ENCODE measurements at regions not wholly inside any gene's neighbourhood (a gene's known extent, or its start where the extent isn't known, plus 50 kb on each side); places are given as distances from the start of the nearest gene placed in this dataset.

DNA sequence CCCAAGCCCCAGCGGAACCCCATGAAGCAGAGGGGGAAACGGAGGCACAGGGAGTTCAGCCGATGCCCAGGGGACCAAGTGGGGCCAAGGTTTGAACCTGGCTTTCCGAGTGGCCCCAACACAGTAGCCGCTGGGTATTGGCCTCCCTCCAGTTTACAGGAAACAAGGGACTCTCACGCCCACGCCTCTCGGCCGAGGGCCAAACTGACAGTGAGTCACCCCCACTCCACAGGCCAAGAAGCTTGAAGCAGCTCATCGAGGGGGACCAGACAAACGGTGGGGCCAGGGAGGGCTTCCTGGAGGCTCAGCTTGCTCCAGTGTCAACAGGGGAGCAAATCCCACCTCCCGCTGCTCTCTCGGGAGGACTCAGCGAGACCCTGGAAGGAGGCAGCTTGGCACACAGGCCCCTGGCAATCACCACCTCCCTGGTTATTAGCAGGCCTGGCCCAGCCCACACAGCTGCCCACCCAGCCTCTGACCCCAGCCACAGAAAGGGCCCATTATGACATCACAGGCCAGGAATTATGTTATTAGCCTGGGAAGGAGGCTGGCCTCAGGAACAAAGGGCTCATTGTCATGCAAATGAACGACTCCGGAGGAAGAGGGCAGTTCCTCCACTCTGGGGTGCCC, 54.6 kb downstream of the NCOR2 start:
- no peak overlapping the region for H3K4me2 ChIP-seq (ENCODE audit: low read length)
- no peaks in the 10 kb centered on the region for H3K9me3 ChIP-seq (ENCODE audit: control insufficient read depth, insufficient read depth, low read length)
- peaks cover 62% of the 10 kb centered on the region for H3K79me2 ChIP-seq (ENCODE audit: control insufficient read depth, low read length)
- no peak overlapping the region for H3K27ac ChIP-seq (ENCODE audit: low read depth, low read length)
- H4K20me1 ChIP-seq (ENCODE audit: control insufficient read depth, insufficient read depth, low read depth, low read length): peaks cover 13% of the 10 kb centered on the region; the same call in 1 of the 2 replicates
- no peaks in the 10 kb centered on the region for H3K9me2 ChIP-seq (replicated peaks; ENCODE audit: control insufficient read depth, low read length)
- no peak overlapping the region for H3K4me3 ChIP-seq (ENCODE audit: low read length)
- no peaks in the 10 kb centered on the region for H3K36me3 ChIP-seq (ENCODE audit: control insufficient read depth, low read length)
- no peaks in the 10 kb centered on the region for H3F3A ChIP-seq (ENCODE audit: control insufficient read depth, insufficient read depth)
- no peaks in the 10 kb centered on the region for H3K4me1 ChIP-seq (ENCODE audit: control insufficient read depth, low read length)
- TF ChIP-seq EZH2phosphoT487 (IDR thresholded peaks at IDR 0.05; ENCODE audit: borderline replicate concordance, low read length): no peak
- TF ChIP-seq, protein P1, sequence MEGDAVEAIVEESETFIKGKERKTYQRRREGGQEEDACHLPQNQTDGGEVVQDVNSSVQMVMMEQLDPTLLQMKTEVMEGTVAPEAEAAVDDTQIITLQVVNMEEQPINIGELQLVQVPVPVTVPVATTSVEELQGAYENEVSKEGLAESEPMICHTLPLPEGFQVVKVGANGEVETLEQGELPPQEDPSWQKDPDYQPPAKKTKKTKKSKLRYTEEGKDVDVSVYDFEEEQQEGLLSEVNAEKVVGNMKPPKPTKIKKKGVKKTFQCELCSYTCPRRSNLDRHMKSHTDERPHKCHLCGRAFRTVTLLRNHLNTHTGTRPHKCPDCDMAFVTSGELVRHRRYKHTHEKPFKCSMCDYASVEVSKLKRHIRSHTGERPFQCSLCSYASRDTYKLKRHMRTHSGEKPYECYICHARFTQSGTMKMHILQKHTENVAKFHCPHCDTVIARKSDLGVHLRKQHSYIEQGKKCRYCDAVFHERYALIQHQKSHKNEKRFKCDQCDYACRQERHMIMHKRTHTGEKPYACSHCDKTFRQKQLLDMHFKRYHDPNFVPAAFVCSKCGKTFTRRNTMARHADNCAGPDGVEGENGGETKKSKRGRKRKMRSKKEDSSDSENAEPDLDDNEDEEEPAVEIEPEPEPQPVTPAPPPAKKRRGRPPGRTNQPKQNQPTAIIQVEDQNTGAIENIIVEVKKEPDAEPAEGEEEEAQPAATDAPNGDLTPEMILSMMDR (IDR thresholded peaks at IDR 0.05; ENCODE audit: low read depth, low read length, poor library complexity, severe bottlenecking): no peak
- H3K27me3 ChIP-seq (ENCODE audit: control insufficient read depth, low read length): no peaks in the 10 kb centered on the region

DNA sequence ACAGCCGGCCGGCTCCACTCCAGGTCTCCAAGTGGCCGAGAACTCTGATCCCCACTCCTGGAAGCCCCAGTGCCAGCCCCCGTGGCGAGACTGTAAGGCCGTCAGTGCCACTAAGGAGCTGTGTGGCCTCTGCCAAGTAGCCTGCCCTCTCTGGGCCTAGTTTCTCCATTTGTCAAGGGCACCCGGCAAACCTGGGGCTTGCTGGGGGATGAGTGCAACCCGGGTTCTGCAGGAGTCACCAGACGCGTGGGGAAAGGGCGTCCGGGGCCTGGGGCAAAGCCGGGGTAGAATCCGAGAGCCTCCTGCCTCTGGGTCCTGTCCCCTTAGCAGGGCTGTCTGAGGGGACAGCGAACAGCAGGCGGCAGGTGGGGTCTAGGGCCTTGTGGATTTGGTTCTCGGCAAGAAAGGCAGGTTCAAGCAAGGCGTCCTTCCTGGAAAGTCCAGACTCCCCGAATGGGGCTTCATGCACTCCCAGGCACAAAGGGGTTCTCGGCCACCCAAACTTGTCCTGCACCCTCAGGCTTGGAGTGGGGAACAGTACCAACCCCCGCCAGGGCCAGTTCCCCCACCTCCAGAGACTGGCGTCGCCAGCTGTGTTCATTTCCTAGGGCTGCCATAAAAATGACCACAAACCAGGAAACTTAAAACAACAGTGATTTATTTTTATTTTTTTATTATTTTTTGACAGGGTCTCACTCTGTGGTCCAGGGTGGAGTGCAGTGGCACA, 56.0 kb downstream of the NCOR2 start:
- H3K36me3 ChIP-seq (ENCODE audit: control insufficient read depth, low read length): no peaks in the 10 kb centered on the region
- TF ChIP-seq EZH2phosphoT487 (IDR thresholded peaks at IDR 0.05; ENCODE audit: borderline replicate concordance, low read length): no peak
- TF ChIP-seq, protein P1 (IDR thresholded peaks at IDR 0.05; ENCODE audit: low read depth, low read length, poor library complexity, severe bottlenecking): no peak
- H3K27ac ChIP-seq (ENCODE audit: low read depth, low read length): no peak overlapping the region
- no peaks in the 10 kb centered on the region for H3F3A ChIP-seq (ENCODE audit: control insufficient read depth, insufficient read depth)
- no peak overlapping the region for H3K4me2 ChIP-seq (ENCODE audit: low read length)
- H3K27me3 ChIP-seq (ENCODE audit: control insufficient read depth, low read length): no peaks in the 10 kb centered on the region
- H3K4me1 ChIP-seq (ENCODE audit: control insufficient read depth, low read length): no peaks in the 10 kb centered on the region
- H3K9me3 ChIP-seq (ENCODE audit: control insufficient read depth, insufficient read depth, low read length): no peaks in the 10 kb centered on the region
- peaks cover 23% of the 10 kb centered on the region for H4K20me1 ChIP-seq (ENCODE audit: control insufficient read depth, insufficient read depth, low read depth, low read length)
- H3K79me2 ChIP-seq (ENCODE audit: control insufficient read depth, low read length): peaks cover 69% of the 10 kb centered on the region
- no peaks in the 10 kb centered on the region for H3K9me2 ChIP-seq (replicated peaks; ENCODE audit: control insufficient read depth, low read length)
- no peak overlapping the region for H3K4me3 ChIP-seq (ENCODE audit: low read length)

DNA sequence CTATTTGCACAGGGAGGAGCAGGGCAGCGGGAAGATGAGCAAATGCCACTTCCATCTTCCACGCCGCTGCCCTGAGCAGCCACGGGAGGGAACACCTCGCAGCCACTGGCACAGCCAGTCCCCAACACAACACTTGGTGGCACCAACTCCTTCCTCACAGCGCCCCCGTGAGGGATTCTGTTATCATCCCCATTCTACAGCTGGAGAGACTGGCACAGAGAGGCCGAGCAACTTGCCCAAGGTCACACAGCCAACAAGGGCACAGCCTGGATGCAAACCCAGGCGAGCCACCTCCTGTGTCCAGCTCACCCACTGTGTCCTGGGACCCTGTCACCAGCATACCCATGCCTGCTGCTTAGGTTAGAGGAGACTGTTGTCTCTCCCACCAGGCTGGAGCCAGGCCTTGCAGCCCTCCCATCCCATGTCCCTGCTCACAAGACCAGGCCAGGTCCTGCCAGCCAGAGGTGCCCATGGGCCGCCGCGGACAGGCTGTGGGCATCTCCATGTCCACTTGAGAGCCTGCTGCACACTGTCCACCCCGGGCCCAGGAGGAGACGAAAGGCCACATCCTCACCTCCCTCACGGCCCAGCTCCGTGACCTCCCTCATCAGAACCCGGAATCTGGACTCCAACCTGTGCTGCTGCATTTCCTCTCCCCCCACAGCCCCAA, 57.0 kb downstream of the NCOR2 start:
- peaks cover 23% of the 10 kb centered on the region for H4K20me1 ChIP-seq (ENCODE audit: control insufficient read depth, insufficient read depth, low read depth, low read length)
- peaks cover 68% of the 10 kb centered on the region for H3K79me2 ChIP-seq (ENCODE audit: control insufficient read depth, low read length)
- H3K4me2 ChIP-seq (ENCODE audit: low read length): no peak overlapping the region
- no peaks in the 10 kb centered on the region for H3K27me3 ChIP-seq (ENCODE audit: control insufficient read depth, low read length)
- H3K27ac ChIP-seq (ENCODE audit: low read depth, low read length): no peak overlapping the region
- H3F3A ChIP-seq (ENCODE audit: control insufficient read depth, insufficient read depth): no peaks in the 10 kb centered on the region
- no peaks in the 10 kb centered on the region for H3K9me2 ChIP-seq (replicated peaks; ENCODE audit: control insufficient read depth, low read length)
- no peaks in the 10 kb centered on the region for H3K4me1 ChIP-seq (ENCODE audit: control insufficient read depth, low read length)
- no peaks in the 10 kb centered on the region for H3K9me3 ChIP-seq (ENCODE audit: control insufficient read depth, insufficient read depth, low read length)
- TF ChIP-seq EZH2phosphoT487 (IDR thresholded peaks at IDR 0.05; ENCODE audit: borderline replicate concordance, low read length): no peak
- TF ChIP-seq, protein P1 (IDR thresholded peaks at IDR 0.05; ENCODE audit: low read depth, low read length, poor library complexity, severe bottlenecking): peak; percentile 30
- H3K36me3 ChIP-seq (ENCODE audit: control insufficient read depth, low read length): no peaks in the 10 kb centered on the region
- no peak overlapping the region for H3K4me3 ChIP-seq (ENCODE audit: low read length)
